Right ventricle myocardium inferior (tissue), 1 donor: ENCODE measurements at regions not wholly inside any gene's neighbourhood (a gene's known extent, or its start where the extent isn't known, plus 50 kb on each side); places are given as distances from the start of the nearest gene placed in this dataset.
A peak's percentile ranks its signal among the peaks of the same experiment; 100 is the strongest.
"Not testable (repeated sequence)": the region's sequence is repeated elsewhere in the genome, so short reads cannot be mapped to it uniquely, and the experiment has no call there.

ENCODE experiments used
- ATAC-seq: fragments of 200-7000 bp; cut with Tn5 transposase; one replicate; pipeline ENCODE4 v1.9.1; 2020; ENCODE audit warnings: mild to moderate bottlenecking, moderate library complexity
- DNase-seq: peaks from one replicate; pipeline ENCODE4 v3.0.0; 2021; ENCODE audit errors: missing footprints
- intact Hi-C: fragments of 100-400 bp; cut with DNase I; formaldehyde crosslinking; loops from one replicate; pipeline ENCODE4 v1.11.0; 2022
- donor health status: DM: no; HTN: yes; CAD: no; lungs with severe emphysema.

DNA sequence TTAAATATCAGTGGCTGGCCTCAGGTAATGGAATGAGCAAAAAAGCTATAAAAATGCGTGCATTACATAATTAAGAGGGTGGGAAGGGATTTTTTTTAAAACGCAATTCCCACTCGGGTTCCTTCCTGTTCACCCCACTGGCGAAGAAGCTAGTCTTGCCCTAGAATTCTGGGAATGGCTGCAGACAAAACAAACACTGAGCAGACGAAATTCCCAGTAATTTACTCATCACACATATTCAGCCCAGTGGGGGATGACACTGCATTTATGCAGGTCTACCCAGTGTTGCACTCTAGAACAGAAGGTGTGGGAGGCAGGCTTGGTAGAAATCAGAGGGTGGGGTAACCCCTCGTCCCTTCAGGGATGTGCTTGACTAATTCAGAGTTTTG is 2695.0 kb upstream of the DEFB115 start:
- ATAC-seq (no peak), DNase-seq (no peak)
- intact Hi-C loops, result no loop called here

DNA sequence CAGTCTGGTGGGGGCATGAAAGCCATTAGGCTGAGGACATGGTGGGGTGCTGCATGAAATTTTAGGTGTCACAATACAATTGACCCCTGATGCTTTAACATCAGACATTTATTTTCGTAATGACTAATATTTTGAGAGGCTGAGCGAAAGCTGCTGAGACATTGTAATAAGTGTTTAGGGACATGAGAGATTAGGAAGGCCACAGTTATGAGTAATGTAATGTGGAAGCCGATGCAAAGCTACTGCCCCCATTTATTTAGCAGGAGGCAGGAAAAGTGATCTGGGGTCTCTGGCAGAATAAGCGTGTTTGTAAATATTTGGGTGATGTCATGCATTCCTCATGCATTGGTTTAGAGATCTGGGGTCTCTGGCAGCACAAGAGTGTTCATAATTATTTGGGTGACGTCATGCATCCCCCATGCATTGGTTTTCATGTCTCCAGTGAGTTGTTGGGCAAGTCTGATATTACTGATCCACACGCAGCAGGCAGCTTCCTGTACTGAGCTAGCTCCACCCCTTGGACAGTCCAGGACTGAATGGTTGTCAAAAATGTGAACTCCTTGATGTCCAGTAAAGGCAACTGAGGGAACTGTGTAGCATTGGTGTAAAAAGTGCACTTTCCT is 2694.5 kb upstream of the DEFB115 start:
- ATAC-seq, intact Hi-C loops, DNase-seq: not testable (repeated sequence)

DNA sequence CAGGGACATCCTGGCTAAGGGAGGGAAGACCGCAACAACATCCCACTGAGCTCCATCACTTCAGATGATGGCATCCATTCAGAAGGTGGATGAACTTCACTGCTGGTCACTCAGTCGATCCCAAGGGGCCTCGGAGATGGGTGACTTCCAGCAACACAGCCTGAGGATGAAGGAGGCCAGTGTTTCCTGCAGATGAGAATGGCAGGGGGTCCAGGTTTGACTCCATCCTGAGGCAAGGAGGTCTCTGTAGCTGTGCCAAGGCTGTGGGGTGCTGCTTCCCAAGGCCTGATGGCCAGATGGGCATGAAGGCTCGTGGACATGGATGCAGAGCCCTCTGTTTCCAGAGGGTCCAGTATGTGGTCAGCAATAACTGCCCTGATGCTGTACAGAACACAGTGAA is 2693.4 kb upstream of the DEFB115 start:
- peak; percentile 26 for DNase-seq
- intact Hi-C loops, ATAC-seq: not testable (repeated sequence)

DNA sequence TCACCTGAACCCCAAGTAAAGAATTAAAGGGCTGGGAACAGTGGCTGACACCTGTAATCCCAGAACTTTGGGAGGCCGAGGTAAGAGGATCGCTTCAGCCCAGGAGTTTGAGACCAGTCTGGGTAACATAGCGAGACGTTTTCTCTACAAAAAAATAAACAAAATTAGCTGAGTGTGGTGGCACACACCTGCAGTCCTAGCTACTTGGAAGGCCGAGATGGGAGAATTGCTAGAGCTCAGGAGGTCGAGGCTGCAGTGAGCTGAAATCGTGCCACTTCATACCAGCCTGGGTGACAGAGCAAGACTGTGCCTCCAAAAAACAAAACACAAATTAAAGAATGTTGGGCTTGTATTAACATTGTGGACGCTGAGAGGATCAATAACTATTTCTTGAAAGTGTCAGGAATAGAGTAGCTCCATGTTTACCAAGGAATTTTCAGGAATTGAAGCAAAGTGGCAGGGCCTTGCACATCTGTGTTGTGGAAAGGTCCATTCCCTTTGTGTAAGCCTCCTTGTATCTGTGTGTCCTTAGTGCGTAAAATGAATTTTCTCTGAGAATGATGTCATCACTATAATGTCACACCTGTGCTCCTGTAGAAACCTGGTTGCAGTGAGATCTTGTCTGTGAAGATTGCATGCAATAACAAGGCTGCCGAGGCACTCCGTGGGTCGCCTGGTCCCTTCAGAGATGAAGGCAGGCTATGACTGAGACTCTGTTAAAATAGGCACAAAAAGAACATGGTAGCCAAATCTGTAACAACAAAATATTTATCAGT is 2692.6 kb upstream of the DEFB115 start:
- ATAC-seq, result peak; percentile 23
- DNase-seq, result peak; percentile 35
- intact Hi-C loops, result not testable (repeated sequence)

DNA sequence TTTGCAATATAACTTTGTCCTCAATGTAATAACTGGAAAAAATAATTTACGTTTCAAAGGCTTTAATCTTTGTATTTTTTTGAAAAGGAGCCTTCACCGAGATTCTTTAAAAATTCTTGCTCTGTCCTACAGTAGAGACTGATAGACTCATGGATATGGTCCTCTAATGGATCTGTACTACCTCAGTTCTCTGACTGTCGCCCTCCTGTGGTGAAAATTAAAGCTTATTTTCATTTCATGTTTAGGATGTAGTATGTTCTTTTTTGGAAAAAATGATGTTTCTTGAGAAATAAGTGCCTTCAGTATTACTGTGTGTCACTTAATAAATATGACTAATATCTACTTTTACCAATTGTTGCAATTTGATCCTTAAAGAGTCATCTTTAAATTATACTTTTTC is 2681.5 kb upstream of the DEFB115 start:
- DNase-seq, ATAC-seq, intact Hi-C loops: not testable (repeated sequence)

DNA sequence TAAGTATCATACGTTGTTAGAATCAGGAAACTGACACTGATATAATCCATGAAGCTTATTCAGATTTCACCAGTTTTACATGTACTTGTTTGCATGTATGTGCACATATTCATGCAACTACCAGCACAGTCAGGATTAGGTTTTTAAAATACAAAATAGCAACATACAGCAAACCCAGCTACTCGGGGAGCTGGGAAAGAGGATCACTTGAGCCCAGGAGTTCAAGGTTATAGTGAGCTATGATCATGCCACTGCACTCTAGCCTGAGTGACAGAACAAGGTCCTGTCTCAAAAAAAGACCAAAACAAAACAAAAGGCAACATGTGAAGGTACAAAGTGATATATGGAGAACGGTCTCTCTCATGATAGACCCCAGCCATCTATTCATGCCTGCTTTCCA is 2665.8 kb upstream of the DEFB115 start:
- ATAC-seq, DNase-seq, intact Hi-C loops: not testable (repeated sequence)

DNA sequence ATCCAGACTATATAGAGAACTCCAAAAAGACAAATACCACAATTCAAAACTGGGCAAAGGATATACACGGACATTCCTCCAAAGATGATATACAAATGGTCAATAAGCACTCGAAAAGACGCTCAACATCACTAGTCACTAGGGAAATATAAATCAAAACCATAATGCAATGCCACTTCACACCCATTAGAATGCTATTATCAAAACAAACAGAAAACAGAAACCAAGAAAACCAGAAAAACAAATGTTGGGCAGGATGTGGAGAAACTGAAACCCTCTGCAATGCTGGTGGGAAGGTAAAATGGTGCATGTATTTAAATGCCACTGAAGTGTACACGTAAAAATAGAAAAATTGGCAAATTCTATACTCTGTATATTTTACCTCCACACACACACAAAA is 2664.1 kb upstream of the DEFB115 start:
- ATAC-seq, intact Hi-C loops, DNase-seq: not testable (repeated sequence)

DNA sequence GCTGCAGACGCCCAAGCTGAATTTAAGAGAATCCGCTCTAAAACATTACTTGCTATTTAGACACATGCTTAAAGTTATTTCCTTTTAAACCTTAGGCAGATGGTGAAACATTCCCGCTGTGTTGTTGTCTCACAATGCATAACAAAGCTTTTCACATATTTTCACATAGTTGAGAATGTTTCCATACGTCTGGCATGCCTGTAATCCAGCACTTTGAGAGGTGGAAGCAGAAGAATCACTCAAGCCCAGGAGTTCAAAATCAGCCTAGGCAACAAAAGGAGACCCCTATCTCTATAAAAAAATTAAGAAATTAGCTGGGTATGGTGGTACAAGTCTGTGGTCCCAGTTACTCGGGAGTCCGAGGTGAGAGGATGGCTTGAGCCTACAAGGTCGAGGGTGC is 2663.0 kb upstream of the DEFB115 start:
- ATAC-seq, intact Hi-C loops: not testable (repeated sequence)

DNA sequence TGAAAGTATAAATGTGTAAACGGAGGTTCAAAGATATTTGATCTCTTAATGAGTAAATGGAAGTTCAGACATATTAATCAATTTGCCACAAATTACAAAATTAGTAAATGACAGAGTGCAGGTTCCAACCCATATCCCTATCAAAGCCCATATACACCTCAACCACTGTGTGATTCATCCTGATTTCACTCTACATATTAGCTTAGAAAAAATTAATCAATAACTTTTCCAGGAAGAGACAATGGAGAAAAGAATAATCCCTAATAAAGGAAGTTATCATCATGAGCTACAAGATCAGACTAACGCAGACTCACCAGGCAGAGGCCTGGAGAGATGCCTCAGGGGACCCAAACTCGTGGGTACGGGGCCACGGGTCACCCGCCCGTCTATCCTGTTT is 2655.5 kb upstream of the DEFB115 start:
- ATAC-seq, DNase-seq, intact Hi-C loops: not testable (repeated sequence)

More for the DNA sequence above, 2663.0 kb upstream of the DEFB115 start:
- DNase-seq, result not testable (repeated sequence)

DNA sequence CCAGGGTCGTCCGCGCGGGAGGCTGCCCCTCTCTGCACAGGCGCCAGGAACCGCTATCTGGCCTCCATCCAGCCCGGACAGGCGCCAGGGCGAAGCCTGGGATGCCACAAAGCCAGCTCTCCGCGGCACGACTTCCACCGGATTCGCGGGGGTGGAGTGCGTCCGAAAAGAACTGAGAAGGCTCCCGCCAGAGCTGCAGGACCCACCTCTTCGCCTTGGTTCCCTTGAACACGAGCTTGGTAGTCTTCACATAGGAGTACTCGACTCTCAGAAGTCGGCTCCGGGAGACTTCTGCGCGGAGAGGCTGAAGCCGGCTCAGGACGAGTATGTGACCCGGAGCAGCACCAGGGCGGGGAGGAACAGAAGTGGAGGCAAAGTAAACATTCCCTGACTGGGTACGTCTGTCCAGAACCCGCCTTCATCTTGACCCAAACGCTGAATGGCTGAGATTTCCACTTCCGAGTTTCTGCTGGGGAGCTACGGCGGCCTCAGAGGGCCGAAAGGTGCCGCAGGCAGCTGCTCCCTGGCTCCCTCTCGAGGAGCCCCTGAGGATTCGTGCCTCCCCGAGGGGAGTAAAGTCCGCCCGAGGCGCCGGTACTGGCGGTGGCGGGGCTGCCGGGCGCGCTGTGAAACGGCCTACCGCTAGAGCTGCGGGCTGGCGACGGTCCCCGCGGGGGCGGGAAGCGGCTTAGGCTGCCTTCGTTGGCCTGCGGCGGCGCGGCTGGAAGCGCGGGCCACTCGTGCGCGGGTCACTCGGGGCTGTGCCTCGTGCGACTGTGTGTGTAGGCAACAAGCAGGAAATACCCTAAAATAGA is 2654.9 kb upstream of the DEFB115 start:
- ATAC-seq, result peak; percentile 100
- peak; percentile 89 for DNase-seq
- intact Hi-C loops, result not testable (repeated sequence)

DNA sequence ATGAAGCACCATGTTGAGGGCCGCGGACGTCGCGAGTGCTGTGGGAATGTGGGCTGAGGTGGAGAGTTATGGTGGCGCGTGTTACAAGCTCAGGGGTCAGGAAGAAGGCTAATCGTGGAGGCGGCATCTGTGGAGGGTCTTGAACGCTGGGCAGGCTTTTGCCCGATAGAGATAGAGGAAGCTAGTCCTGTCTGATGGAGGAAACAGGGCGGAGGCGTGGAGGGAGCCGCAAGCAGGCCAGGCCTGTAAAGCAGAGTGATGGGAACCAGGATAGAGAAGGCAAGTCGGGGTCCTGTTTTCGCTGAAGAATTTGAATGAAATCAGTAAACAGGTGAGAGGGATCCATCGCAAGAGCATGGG is 2654.3 kb upstream of the DEFB115 start:
- intact Hi-C loops, ATAC-seq, DNase-seq: not testable (repeated sequence)

DNA sequence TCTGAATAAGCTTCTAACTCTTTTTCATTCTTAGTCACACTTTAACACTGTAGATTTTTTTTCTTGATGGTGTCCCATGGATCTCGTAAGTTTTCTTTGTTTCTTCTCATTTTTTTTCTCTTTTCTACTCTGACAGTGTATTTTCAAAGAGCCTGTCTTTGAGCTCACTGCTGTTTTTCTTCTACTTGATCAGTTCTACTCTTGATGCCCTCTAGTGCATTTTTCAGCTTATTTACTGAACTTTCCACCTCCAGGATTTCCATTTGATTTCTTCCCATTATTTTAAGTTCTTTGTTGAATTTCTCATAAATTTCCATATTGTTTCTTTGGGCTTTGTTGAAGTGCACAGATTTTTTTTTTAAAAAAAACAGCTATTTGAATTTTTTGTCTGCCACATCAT is 2641.1 kb upstream of the DEFB115 start:
- no peak for ATAC-seq
- DNase-seq, result no peak
- intact Hi-C loops, result no loop called here

DNA sequence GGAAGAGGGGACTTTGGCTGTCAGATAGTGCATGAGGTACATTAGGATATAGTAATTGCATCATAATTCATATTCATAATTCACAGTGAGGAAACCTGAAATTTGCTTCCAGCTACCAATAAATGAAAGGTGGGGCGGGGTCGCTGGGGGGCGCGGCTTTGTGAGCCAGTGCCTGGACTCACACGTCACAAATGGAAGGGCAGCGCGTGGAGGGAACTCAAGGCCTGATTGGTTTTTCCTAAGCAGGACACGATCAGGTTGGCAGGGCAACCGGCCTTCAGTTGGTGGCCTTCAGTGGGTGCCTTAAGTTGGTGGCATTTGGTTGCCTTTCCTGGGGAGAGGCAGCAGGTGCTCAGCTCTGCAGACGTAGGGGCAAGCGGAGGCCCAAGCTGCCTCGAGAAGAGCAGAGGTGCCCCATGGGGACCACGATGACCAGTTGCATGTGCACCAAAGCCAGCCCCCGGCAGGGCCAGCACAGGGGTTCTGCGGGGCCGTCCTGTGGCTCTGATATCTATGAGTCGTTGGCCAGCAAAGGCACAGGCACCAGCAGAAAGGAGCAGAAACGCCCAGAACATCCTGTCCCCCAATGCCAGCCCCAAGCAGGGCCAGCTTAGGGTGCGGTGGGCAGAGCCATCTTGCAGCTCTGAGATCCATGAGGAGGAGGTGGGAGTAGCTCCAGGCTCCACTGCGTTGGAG is 2637.4 kb upstream of the DEFB115 start:
- ATAC-seq, intact Hi-C loops: not testable (repeated sequence)
- DNase-seq, result peak; percentile 57

DNA sequence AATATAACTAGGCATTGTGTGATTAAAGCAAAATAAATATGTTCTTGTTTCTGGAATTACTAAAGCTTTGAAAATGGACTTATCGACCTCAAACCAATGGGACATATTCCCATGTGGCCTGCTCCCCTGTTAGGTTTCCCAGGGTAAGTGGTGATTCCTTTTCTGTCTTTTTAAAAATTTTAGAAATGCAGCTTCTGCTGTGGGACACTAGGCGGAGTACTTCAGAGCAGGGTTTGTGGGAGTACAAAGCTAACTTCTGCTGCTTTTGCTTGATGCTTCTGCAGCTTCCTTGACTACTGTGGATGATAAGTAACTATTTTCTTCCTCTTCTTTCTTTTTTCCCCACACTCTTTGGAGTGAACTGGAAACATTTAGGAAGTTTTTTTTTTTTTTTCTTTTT is 2632.4 kb upstream of the DEFB115 start:
- intact Hi-C loops, DNase-seq, ATAC-seq: not testable (repeated sequence)

DNA sequence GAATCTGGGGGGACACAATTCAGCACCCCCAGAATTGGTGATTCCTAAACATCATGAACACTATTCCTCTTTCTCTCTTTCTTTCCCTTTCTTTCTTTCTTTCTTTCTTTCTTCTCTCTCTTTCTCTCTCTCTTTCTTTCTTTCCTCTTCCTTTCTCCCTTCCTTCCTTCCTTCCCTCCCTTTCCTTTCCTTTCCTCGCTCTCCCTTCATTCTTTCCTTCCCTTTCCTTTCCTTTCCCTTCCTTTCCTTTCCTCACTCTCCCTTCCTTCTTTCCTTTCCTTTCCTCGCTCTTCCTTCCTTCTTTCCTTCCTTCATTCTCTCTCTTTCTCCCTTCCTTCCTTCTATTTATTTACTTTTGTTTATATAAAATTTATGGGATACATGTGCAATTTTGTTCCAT is 2616.6 kb upstream of the DEFB115 start:
- intact Hi-C loops, DNase-seq, ATAC-seq: not testable (repeated sequence)
